SK-N-SH treated with all-trans-retinoic acid at 6 μM for 48 hours (cell line): ENCODE measurements at regions not wholly inside any gene's neighbourhood (a gene's known extent, or its start where the extent isn't known, plus 50 kb on each side); places are given as distances from the start of the nearest gene placed in this dataset.

Experiments
- ATAC-seq: fragments of 200-7000 bp; cut with Tn5 transposase; 3 replicates; pipeline ENCODE4 v1.9.1; 2020; ENCODE audit warnings: mild to moderate bottlenecking, moderate library complexity
- ARNTL ChIP-seq: fragments of 450-650 bp; formaldehyde crosslinking; IDR thresholded peaks from 2 replicates; pipeline ENCODE4 v1.5.0; 2020; ENCODE audit warnings: low read depth, mild to moderate bottlenecking, moderate library complexity, borderline replicate concordance
- BACH2 ChIP-seq: fragments of 250-450 bp; sonication (Bioruptor Pico); IDR thresholded peaks from 2 replicates; pipeline ENCODE4 v1.9.0; 2021; ENCODE audit warnings: mild to moderate bottlenecking, borderline replicate concordance
- CREB5 ChIP-seq: fragments of 250-450 bp; sonication (Bioruptor Pico); IDR thresholded peaks from 2 replicates; pipeline ENCODE4 v1.5.1; 2020; ENCODE audit warnings: low read depth, mild to moderate bottlenecking, moderate library complexity
- CSDC2 ChIP-seq: fragments of 250-450 bp; sonication (Bioruptor Pico); IDR thresholded peaks from 2 replicates; pipeline ENCODE4 v1.5.0; 2020; ENCODE audit warnings: mild to moderate bottlenecking, moderate library complexity
- CSRNP3 ChIP-seq: fragments of 250-450 bp; sonication (Bioruptor Pico); IDR thresholded peaks from 2 replicates; pipeline ENCODE4 v1.5.1; 2021; ENCODE audit warnings: mild to moderate bottlenecking, moderate library complexity
- ISL1 ChIP-seq: fragments of 250-450 bp; sonication (Bioruptor Pico); IDR thresholded peaks from 2 replicates; pipeline ENCODE4 v2.1.2; 2022; ENCODE audit warnings: mild to moderate bottlenecking, moderate library complexity
- OSR1 ChIP-seq: fragments of 250-450 bp; sonication (Bioruptor Pico); IDR thresholded peaks from 2 replicates; pipeline ENCODE4 v1.8.0; 2022; ENCODE audit warnings: moderate library complexity, mild to moderate bottlenecking, inconsistent platforms
- PATZ1 ChIP-seq: fragments of 250-450 bp; sonication (Bioruptor Pico); IDR thresholded peaks from 2 replicates; pipeline ENCODE4 v1.8.0; 2020; ENCODE audit warnings: mild to moderate bottlenecking, moderate library complexity, borderline replicate concordance
- POU6F1 ChIP-seq: fragments of 250-450 bp; sonication (Bioruptor Pico); IDR thresholded peaks from 2 replicates; pipeline ENCODE4 v1.8.0; 2021; ENCODE audit warnings: low read depth, mild to moderate bottlenecking, moderate library complexity, borderline replicate concordance
- RARB ChIP-seq: fragments of 250-450 bp; sonication (Bioruptor Pico); IDR thresholded peaks from 2 replicates; pipeline ENCODE4 v1.8.0; 2021; ENCODE audit warnings: mild to moderate bottlenecking, moderate library complexity
- SNAI2 ChIP-seq: fragments of 250-450 bp; sonication (Bioruptor Pico); IDR thresholded peaks from 2 replicates; pipeline ENCODE4 v1.5.0; 2020; ENCODE audit warnings: mild to moderate bottlenecking, moderate library complexity
- TOX ChIP-seq: fragments of 250-450 bp; sonication (Bioruptor Pico); IDR thresholded peaks from 2 replicates; pipeline ENCODE4 v1.8.0; 2021; ENCODE audit warnings: mild to moderate bottlenecking, moderate library complexity, borderline replicate concordance
- TSHZ2 ChIP-seq: fragments of 250-450 bp; sonication (Bioruptor Pico); IDR thresholded peaks from 2 replicates; pipeline ENCODE4 v1.5.0; 2020; ENCODE audit warnings: mild to moderate bottlenecking, moderate library complexity
- ZC3H10 ChIP-seq: fragments of 250-450 bp; sonication (Bioruptor Pico); IDR thresholded peaks from 2 replicates; pipeline ENCODE4 v1.5.1; 2021; ENCODE audit warnings: mild to moderate bottlenecking, moderate library complexity
- ZFP3 ChIP-seq: fragments of 250-450 bp; sonication (Bioruptor Pico); IDR thresholded peaks from 2 replicates; pipeline ENCODE4 v1.5.0; 2020; ENCODE audit warnings: mild to moderate bottlenecking, moderate library complexity
- ZNF565 ChIP-seq: fragments of 450-650 bp; formaldehyde crosslinking; conservative IDR thresholded peaks from 2 replicates; pipeline ENCODE4 v1.5.0; 2020; ENCODE audit warnings: low read depth, mild to moderate bottlenecking, moderate library complexity
- ZNF70 ChIP-seq: fragments of 450-650 bp; formaldehyde crosslinking; IDR thresholded peaks from 2 replicates; pipeline ENCODE4 v1.5.0; 2020; ENCODE audit warnings: mild to moderate bottlenecking, moderate library complexity
- ZNF8 ChIP-seq: fragments of 450-650 bp; formaldehyde crosslinking; IDR thresholded peaks from 2 replicates; pipeline ENCODE4 v1.5.0; 2020; ENCODE audit warnings: mild to moderate bottlenecking, moderate library complexity

GRCh38 chr3:29011441-29011840 is 269.4 kb upstream of the RBMS3 start:
- ATAC-seq, result no peak
- no peak for TF ChIP-seq BACH2 (CRISPR knock-in tag)
- TF ChIP-seq ARNTL (CRISPR knock-in tag), result no peak

- no peak for TF ChIP-seq OSR1 (CRISPR knock-in tag)
- no peak for TF ChIP-seq ZNF70
- TF ChIP-seq PATZ1 (CRISPR knock-in tag), result no peak
- TF ChIP-seq ZNF565 (CRISPR knock-in tag), result no peak
- no peak for TF ChIP-seq ZC3H10 (CRISPR knock-in tag)
- TF ChIP-seq, all 23 proteins: peak for 0
- ATAC-seq, result no peak
These were observed 268.9 kb upstream of the RBMS3 start for GRCh38 chr3:29011966-29012365.

GRCh38 chr3:29022976-29023375 is 257.9 kb upstream of the RBMS3 start:
- ATAC-seq, result no peak
- no peak for TF ChIP-seq CSRNP3 (CRISPR knock-in tag)
- no peak for TF ChIP-seq BACH2 (CRISPR knock-in tag)
- no peak for TF ChIP-seq PATZ1 (CRISPR knock-in tag)
- TF ChIP-seq RARB (CRISPR knock-in tag), result no peak
- TF ChIP-seq OSR1 (CRISPR knock-in tag), result no peak
- TF ChIP-seq ISL1 (CRISPR knock-in tag), result no peak
- no peak for TF ChIP-seq CSDC2 (CRISPR knock-in tag)
- TF ChIP-seq ARNTL (CRISPR knock-in tag), result no peak
- TF ChIP-seq SNAI2, result no peak
- no peak for TF ChIP-seq ZNF8 (CRISPR knock-in tag)
- no peak for TF ChIP-seq POU6F1 (CRISPR knock-in tag)
- no peak for TF ChIP-seq ZNF565 (CRISPR knock-in tag)
- no peak for TF ChIP-seq CREB5 (CRISPR knock-in tag)
- no peak for TF ChIP-seq TOX (CRISPR knock-in tag)
- no peak for TF ChIP-seq ZC3H10 (CRISPR knock-in tag)
- TF ChIP-seq, all 23 proteins: peak for 0

- ATAC-seq, result no peak
- TF ChIP-seq ZNF565 (CRISPR knock-in tag) (no peak), POU6F1 (CRISPR knock-in tag) (no peak), OSR1 (CRISPR knock-in tag) (no peak), ZC3H10 (CRISPR knock-in tag) (no peak), SNAI2 (no peak), CREB5 (CRISPR knock-in tag) (no peak), TSHZ2 (no peak), ZNF8 (CRISPR knock-in tag) (no peak), ISL1 (CRISPR knock-in tag) (no peak), ZFP3 (CRISPR knock-in tag) (no peak), CSRNP3 (CRISPR knock-in tag) (no peak)
These were observed 254.6 kb upstream of the RBMS3 start for GRCh38 chr3:29026286-29026685.
